Chondrocyte (in vitro differentiated cells): ENCODE measurements at regions not wholly inside any gene's neighbourhood (a gene's known extent, or its start where the extent isn't known, plus 50 kb on each side); places are given as distances from the start of the nearest gene placed in this dataset.

Experiments
- DNase-seq: peaks from one replicate; pipeline ENCODE4 v3.0.0; 2021; ENCODE audit warnings: mixed read lengths, low spot score
- H3K27ac Mint-ChIP-seq: one replicate; pipeline ENCODE4 v1.8.0; 2021; ENCODE audit warnings: mild to moderate bottlenecking, moderate library complexity, mixed read lengths; ENCODE audit not compliant: unreplicated experiment
- H3K27me3 Mint-ChIP-seq: 2 replicates; pipeline ENCODE4 v1.8.0; 2021; ENCODE audit warnings: low read depth, mixed read lengths
- H3K36me3 Mint-ChIP-seq: 2 replicates; pipeline ENCODE4 v1.8.0; 2021; ENCODE audit warnings: low read depth, mixed read lengths
- H3K4me1 Mint-ChIP-seq: 2 replicates; pipeline ENCODE4 v1.8.0; 2021; ENCODE audit warnings: low read depth, mild to moderate bottlenecking, mixed read lengths
- H3K4me3 Mint-ChIP-seq: one replicate; pipeline ENCODE4 v1.8.0; 2021; ENCODE audit warnings: mild to moderate bottlenecking, moderate library complexity, mixed read lengths; ENCODE audit not compliant: unreplicated experiment
- H3K9me3 Mint-ChIP-seq: 2 replicates; pipeline ENCODE4 v1.8.0; 2021; ENCODE audit warnings: low read depth, mixed read lengths
- CTCF ChIP-seq: fragments of 200-600 bp; sonication (generic); IDR thresholded peaks from 2 replicates; pipeline ENCODE4 v1.5.0; 2021; ENCODE audit warnings: antibody characterized with exemption, mild to moderate bottlenecking, moderate library complexity

GRCh38 chr9:107708791-107709190 lies 219.2 kb upstream of the KLF4 start:
- no peaks in the 10 kb centered on the region for H3K9me3 Mint-ChIP-seq
- H3K36me3 Mint-ChIP-seq, result no peaks in the 10 kb centered on the region
- no peaks in the 10 kb centered on the region for H3K27me3 Mint-ChIP-seq
- TF ChIP-seq CTCF, result no peak
- no peak for DNase-seq
- no peak overlapping the region for H3K4me3 Mint-ChIP-seq
- peaks cover 36% of the 10 kb centered on the region for H3K4me1 Mint-ChIP-seq
- no peak overlapping the region for H3K27ac Mint-ChIP-seq

- no peak for DNase-seq
- no peak overlapping the region for H3K27ac Mint-ChIP-seq
- H3K4me3 Mint-ChIP-seq, result no peak overlapping the region
- no peak for TF ChIP-seq CTCF
- H3K4me1 Mint-ChIP-seq, result peaks cover 36% of the 10 kb centered on the region
- no peaks in the 10 kb centered on the region for H3K9me3 Mint-ChIP-seq
- H3K27me3 Mint-ChIP-seq, result no peaks in the 10 kb centered on the region
- H3K36me3 Mint-ChIP-seq, result no peaks in the 10 kb centered on the region
Observed at GRCh38 chr9:107707915-107708441, 218.4 kb upstream of the KLF4 start.

GRCh38 chr9:107707428-107707837 lies 217.9 kb upstream of the KLF4 start:
- Mint-ChIP-seq H3K9me3 (no peaks in the 10 kb centered on the region), H3K4me1 (peaks cover 34% of the 10 kb centered on the region), H3K27ac (peak overlapping the region; percentile 66), H3K36me3 (no peaks in the 10 kb centered on the region), H3K4me3 (no peak overlapping the region), H3K27me3 (no peaks in the 10 kb centered on the region)
- no peak for TF ChIP-seq CTCF
- DNase-seq, result no peak

- H3K36me3 Mint-ChIP-seq, result no peaks in the 10 kb centered on the region
- DNase-seq, result no peak
- no peak overlapping the region for H3K4me3 Mint-ChIP-seq
- no peaks in the 10 kb centered on the region for H3K9me3 Mint-ChIP-seq
- no peaks in the 10 kb centered on the region for H3K27me3 Mint-ChIP-seq
- H3K4me1 Mint-ChIP-seq, result peaks cover 28% of the 10 kb centered on the region
- TF ChIP-seq CTCF, result no peak
- H3K27ac Mint-ChIP-seq, result no peak overlapping the region
Observed at GRCh38 chr9:107706701-107707427, 217.3 kb upstream of the KLF4 start.

GRCh38 chr9:107705521-107705920 lies 216.0 kb upstream of the KLF4 start:
- peaks cover 18% of the 10 kb centered on the region for H3K4me1 Mint-ChIP-seq
- DNase-seq, result no peak
- H3K9me3 Mint-ChIP-seq, result no peaks in the 10 kb centered on the region
- H3K27ac Mint-ChIP-seq, result no peak overlapping the region
- no peaks in the 10 kb centered on the region for H3K36me3 Mint-ChIP-seq
- no peak for TF ChIP-seq CTCF
- no peaks in the 10 kb centered on the region for H3K27me3 Mint-ChIP-seq
- H3K4me3 Mint-ChIP-seq, result no peak overlapping the region
